Peyer's patch (tissue), 4 donors: ENCODE measurements at regions not wholly inside any gene's neighbourhood (a gene's known extent, or its start where the extent isn't known, plus 50 kb on each side); places are given as distances from the start of the nearest gene placed in this dataset.

Experiments used
- DNase-seq, 3 donors: peaks; one replicate each; pipeline ENCODE4 v3.0.0-alpha.2; 2017 to 2019
- H3K27ac ChIP-seq, 4 donors: fragments of 200-600 bp; sonication (generic); one replicate each; pipeline ENCODE4 v1.5.1; 2016 to 2019
- H3K27me3 ChIP-seq, 2 donors: fragments of 200-600 bp; sonication (generic); one replicate each; pipeline ENCODE4 v1.5.1; 2019
- H3K36me3 ChIP-seq, 3 donors: fragments of 200-600 bp; sonication (generic); one replicate each; pipeline ENCODE4 v1.5.1; 2016 to 2019
- H3K4me1 ChIP-seq, 4 donors: fragments of 200-600 bp; sonication (generic); one replicate each; pipeline ENCODE4 v1.5.1; 2016 to 2019
- H3K4me3 ChIP-seq, 4 donors: fragments of 200-600 bp; sonication (generic); 1 replicate in 3 of 4; 2 replicates in 1 of 4; pipeline ENCODE4 v1.5.1; 2016 to 2019; ENCODE audit warnings: mild to moderate bottlenecking in 1 of 4
- H3K9me3 ChIP-seq, 4 donors: fragments of 200-600 bp; sonication (generic); one replicate each; pipeline ENCODE4 v1.5.1; 2016 to 2019; ENCODE audit warnings: mild to moderate bottlenecking in 1 of 4
- POLR2A ChIP-seq, 2 donors: fragments of 450-650 bp; IDR thresholded peaks; one replicate each; pipeline ENCODE4 v1.5.1; 2017; ENCODE audit warnings: antibody characterized with exemption in 2 of 2, mild to moderate bottlenecking in 2 of 2, moderate library complexity in 2 of 2
- TF ChIP-seq, protein P1 (sequence below), 6 experiments: fragments of 450-650 bp in 4 of 6; fragments of 200-600 bp in 2 of 6; sonication (generic) in 1 of 6; IDR thresholded peaks; one replicate each; pipeline ENCODE4 v1.5.1; 2017 to 2019; ENCODE audit warnings: antibody characterized with exemption in 6 of 6, mild to moderate bottlenecking in 3 of 6, moderate library complexity in 1 of 6

DNA sequence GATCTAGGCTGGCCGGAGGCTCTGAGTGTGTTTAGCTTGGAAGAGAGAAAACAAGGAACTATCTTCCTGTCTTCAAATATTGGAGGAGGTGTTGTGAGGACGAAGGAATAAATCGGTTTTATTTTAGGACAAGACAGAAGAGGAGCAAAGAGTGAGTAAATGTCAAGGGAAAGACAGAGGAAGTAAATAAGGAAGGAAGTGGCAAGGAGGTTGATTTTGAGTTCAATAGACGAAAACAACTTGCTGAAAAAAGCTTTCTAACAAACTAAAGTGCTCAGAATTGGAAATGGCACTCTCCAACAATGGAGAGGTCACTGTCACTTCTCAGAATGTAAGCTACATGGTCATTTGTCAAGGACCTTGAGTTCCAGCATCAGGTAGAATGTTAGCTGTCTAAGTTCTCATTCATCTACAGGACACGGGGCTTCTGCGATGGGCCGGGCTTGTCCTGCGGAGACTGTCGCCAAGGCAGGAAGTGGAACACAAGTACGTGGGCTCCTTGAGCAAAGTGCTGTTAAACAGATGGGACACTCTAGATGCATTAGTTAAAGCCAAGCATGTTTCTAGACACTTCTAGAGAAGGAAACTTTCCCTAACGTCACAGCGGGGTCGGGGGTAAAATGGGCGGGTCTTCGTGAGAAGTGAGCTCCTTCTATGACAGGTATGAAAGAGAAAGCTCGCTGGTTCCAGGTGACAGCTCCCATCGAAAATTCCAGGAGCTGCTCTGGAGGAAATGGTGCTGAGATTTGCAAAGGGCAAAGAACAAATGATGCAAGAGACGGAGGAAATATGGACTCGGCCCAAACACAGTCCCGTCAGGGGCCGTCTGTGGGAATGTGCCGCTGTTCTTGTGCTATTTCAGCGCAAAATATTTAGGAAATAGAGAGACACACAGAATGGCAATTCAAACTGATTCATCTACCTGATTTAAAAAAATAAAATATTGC is 103.9 kb upstream of the UBL3 start:
- Histone ChIP-seq H3K9me3 (no peaks in the 10 kb centered on the region), H3K4me3 (peak overlapping the region in 2 of 4 donors; percentile 6 to 17), H3K4me1 (no peaks in the 10 kb centered on the region), H3K27ac (peak overlapping the region in 2 of 4 donors; percentile 12 to 48), H3K36me3 (no peaks in the 10 kb centered on the region), H3K27me3 (no peaks in the 10 kb centered on the region)
- TF ChIP-seq, protein P1, sequence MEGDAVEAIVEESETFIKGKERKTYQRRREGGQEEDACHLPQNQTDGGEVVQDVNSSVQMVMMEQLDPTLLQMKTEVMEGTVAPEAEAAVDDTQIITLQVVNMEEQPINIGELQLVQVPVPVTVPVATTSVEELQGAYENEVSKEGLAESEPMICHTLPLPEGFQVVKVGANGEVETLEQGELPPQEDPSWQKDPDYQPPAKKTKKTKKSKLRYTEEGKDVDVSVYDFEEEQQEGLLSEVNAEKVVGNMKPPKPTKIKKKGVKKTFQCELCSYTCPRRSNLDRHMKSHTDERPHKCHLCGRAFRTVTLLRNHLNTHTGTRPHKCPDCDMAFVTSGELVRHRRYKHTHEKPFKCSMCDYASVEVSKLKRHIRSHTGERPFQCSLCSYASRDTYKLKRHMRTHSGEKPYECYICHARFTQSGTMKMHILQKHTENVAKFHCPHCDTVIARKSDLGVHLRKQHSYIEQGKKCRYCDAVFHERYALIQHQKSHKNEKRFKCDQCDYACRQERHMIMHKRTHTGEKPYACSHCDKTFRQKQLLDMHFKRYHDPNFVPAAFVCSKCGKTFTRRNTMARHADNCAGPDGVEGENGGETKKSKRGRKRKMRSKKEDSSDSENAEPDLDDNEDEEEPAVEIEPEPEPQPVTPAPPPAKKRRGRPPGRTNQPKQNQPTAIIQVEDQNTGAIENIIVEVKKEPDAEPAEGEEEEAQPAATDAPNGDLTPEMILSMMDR (IDR thresholded peaks at IDR 0.05), result no peak
- no peak for TF ChIP-seq POLR2A (IDR thresholded peaks at IDR 0.05)
- peak in 2 of 3 donors; percentile 58 to 78 for DNase-seq

DNA sequence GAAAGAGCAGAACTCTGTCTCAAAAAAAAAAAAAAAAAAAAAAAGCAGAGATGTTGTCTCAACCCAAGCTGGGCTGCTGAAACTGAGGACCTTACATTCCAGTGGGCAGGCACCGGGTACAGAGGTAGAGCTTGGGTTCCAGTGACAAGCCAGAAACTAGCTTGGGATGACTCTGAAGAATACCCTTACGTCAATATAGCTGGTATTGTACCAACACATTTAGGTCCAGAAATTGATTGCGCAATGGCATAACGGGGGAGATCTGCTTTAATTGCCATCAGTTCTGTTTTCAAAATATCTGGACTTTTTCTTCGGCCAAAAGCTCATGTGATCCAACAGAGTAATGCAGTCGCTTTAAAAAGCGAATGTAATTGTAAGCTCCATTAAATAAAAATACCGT is 103.1 kb upstream of the UBL3 start:
- no peaks in the 10 kb centered on the region for H3K36me3 ChIP-seq
- H3K4me1 ChIP-seq, result peaks cover 0 to 5% (median 0%) of the 10 kb centered on the region in 4 donors
- no peaks in the 10 kb centered on the region for H3K9me3 ChIP-seq
- peak overlapping the region in 1 of 4 donors; percentile 12 for H3K27ac ChIP-seq
- DNase-seq, result no peak
- no peak overlapping the region for H3K4me3 ChIP-seq
- no peak for TF ChIP-seq POLR2A (IDR thresholded peaks at IDR 0.05)
- TF ChIP-seq, protein P1 (IDR thresholded peaks at IDR 0.05), result no peak
- H3K27me3 ChIP-seq, result no peaks in the 10 kb centered on the region

DNA sequence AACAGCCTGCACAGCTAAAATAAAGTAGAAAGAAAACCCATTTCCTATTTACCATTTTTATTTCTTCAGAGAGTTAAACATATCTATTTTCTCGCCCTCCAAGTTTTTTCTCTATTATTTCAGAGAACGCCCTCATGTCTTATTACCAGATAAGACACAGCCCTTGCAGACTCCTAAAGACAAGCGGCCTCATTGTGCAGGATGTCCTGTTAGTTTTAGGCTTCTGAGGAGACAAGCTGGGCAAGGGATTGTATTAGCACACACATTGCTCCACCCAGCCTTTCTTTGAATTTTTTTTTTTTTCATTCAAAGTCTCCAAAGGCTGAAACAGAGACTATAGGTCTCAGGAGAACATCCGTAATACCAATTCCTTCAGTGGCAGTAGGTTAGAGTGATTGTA is 101.8 kb upstream of the UBL3 start:
- Histone ChIP-seq H3K27ac (no peak overlapping the region), H3K4me1 (peaks cover 0 to 6% (median 0%) of the 10 kb centered on the region in 4 donors), H3K9me3 (no peaks in the 10 kb centered on the region), H3K27me3 (no peaks in the 10 kb centered on the region), H3K4me3 (no peak overlapping the region), H3K36me3 (no peaks in the 10 kb centered on the region)
- DNase-seq, result no peak
- TF ChIP-seq, protein P1 (IDR thresholded peaks at IDR 0.05), result no peak

DNA sequence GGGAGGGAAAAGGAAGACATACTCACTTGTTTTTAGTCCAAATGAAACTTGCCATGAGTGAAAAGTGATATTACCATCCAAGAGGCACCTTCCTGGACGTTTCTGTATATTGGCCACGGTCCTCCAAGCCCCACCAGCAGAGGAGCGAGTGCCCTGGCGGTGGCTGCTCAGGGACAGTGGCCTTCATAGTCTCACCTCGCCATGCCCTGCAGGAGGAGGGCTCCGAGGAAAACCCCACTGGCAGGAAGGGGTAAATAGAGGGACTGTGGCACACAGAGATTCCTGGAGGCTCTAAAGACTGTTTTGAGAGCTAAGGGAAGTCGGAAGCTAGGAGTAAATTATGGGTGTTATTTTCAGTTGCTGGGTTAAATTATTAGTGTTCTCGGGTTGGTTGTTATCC is 98.4 kb upstream of the UBL3 start:
- Histone ChIP-seq H3K27me3 (no peaks in the 10 kb centered on the region), H3K36me3 (no peaks in the 10 kb centered on the region), H3K4me3 (no peak overlapping the region), H3K27ac (no peak overlapping the region), H3K4me1 (peaks cover 0 to 6% (median 0%) of the 10 kb centered on the region in 4 donors), H3K9me3 (no peaks in the 10 kb centered on the region)
- no peak for TF ChIP-seq POLR2A (IDR thresholded peaks at IDR 0.05)
- TF ChIP-seq, protein P1 (IDR thresholded peaks at IDR 0.05), result no peak
- DNase-seq, result no peak

DNA sequence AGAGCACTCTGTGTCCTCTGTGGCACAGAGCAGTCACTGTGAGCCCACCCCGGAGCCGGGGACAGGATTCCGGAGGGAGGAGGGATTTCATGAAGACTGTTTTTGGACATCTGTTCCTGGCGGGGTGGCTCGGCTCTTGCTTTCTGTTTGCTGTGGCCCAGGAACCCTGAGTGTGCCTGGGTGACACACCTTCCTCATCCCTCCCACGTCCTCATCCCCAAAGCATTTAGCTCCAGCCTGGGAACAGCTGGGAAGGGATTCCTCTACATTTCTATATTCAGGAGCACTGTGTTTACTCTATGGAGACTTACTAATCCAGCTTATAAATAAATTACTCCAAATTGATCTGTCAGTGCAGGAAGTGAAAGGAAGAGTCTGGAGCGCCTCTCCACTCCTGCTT is 97.8 kb upstream of the UBL3 start:
- peaks cover 0 to 6% (median 0%) of the 10 kb centered on the region in 4 donors for H3K4me1 ChIP-seq
- H3K27ac ChIP-seq, result no peak overlapping the region
- TF ChIP-seq, protein P1 (IDR thresholded peaks at IDR 0.05), result no peak
- no peak for TF ChIP-seq POLR2A (IDR thresholded peaks at IDR 0.05)
- H3K4me3 ChIP-seq, result no peak overlapping the region
- no peaks in the 10 kb centered on the region for H3K9me3 ChIP-seq
- DNase-seq, result no peak
- H3K27me3 ChIP-seq, result no peaks in the 10 kb centered on the region
- H3K36me3 ChIP-seq, result no peaks in the 10 kb centered on the region
